WERI-Rb-1 (cell line): ENCODE measurements at regions not wholly inside any gene's neighbourhood (a gene's known extent, or its start where the extent isn't known, plus 50 kb on each side); places are given as distances from the start of the nearest gene placed in this dataset.

Experiments
- DNase-seq: peaks from one replicate; pipeline ENCODE4 v3.0.0-alpha.2; 2020
- H3K27ac ChIP-seq: fragments of 250-450 bp; sonication (Bioruptor Pico); 2 replicates; pipeline ENCODE4 v1.5.1; 2020; ENCODE audit warnings: mild to moderate bottlenecking, moderate library complexity
- H3K27me3 ChIP-seq: fragments of 250-450 bp; sonication (Bioruptor Pico); 2 replicates; pipeline ENCODE4 v1.5.1; 2021; ENCODE audit warnings: mild to moderate bottlenecking, low read depth, moderate library complexity; ENCODE audit not compliant: insufficient read depth, severe bottlenecking
- H3K36me3 ChIP-seq: fragments of 250-450 bp; sonication (Bioruptor Pico); 2 replicates; pipeline ENCODE4 v1.5.1; 2020; ENCODE audit warnings: mild to moderate bottlenecking, moderate library complexity
- H3K4me3 ChIP-seq: 2 replicates; pipeline ENCODE4 v1.5.1; 2011; ENCODE audit warnings: low read depth, mild to moderate bottlenecking, control low read depth, low read length
- H3K9me3 ChIP-seq: fragments of 250-450 bp; sonication (Bioruptor Pico); 2 replicates; pipeline ENCODE4 v1.5.1; 2021; ENCODE audit warnings: mild to moderate bottlenecking, moderate library complexity; ENCODE audit not compliant: severe bottlenecking
- TF ChIP-seq, protein P1 (sequence below): IDR thresholded peaks from 2 replicates; pipeline ENCODE4 v1.5.1; 2011; ENCODE audit warnings: low read depth, mild to moderate bottlenecking, control low read depth, inconsistent platforms, low read length

DNA sequence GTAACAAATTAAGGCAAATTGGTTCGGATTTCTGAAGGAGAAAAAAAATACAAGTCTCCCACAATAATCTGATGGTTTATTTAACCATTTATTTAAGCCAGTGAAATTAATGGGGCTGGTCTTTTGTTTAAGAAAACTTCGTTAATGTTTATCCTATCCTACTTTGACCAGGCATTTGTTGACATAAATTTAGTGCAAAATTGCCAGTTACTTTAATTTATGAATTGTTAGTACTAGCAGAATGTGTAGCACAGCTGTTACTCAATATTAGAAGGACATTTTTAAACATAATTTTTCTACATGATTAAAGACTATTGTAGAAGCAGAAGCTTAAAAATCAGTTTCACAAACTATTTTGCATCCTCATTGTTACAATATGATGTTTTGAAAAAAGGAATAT, 687.6 kb upstream of the PTBP2 start:
- TF ChIP-seq, protein P1, sequence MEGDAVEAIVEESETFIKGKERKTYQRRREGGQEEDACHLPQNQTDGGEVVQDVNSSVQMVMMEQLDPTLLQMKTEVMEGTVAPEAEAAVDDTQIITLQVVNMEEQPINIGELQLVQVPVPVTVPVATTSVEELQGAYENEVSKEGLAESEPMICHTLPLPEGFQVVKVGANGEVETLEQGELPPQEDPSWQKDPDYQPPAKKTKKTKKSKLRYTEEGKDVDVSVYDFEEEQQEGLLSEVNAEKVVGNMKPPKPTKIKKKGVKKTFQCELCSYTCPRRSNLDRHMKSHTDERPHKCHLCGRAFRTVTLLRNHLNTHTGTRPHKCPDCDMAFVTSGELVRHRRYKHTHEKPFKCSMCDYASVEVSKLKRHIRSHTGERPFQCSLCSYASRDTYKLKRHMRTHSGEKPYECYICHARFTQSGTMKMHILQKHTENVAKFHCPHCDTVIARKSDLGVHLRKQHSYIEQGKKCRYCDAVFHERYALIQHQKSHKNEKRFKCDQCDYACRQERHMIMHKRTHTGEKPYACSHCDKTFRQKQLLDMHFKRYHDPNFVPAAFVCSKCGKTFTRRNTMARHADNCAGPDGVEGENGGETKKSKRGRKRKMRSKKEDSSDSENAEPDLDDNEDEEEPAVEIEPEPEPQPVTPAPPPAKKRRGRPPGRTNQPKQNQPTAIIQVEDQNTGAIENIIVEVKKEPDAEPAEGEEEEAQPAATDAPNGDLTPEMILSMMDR, result no peak
- Histone ChIP-seq H3K36me3 (no peaks in the 10 kb centered on the region), H3K27me3 (no peaks in the 10 kb centered on the region), H3K27ac (no peak overlapping the region), H3K4me3 (no peak overlapping the region), H3K9me3 (no peaks in the 10 kb centered on the region)
- no peak for DNase-seq

DNA sequence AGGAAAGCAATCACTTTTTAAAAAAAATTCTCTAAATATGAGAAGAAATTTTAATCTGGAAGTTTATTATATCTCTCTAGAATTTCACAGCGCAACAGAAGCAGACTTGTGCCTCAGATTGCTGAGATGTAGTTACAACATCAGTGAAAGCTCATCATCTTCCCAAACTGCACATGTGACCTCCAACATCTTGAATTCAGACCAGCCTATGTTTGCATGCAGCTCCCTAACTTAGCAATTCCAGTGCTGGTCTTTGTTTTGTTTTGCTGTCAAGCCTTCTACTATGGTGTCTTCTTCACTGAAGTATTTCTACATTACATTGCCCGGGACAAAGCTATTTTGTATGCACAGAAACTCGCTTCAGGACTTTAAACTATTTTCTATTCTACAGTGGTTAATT, 684.8 kb upstream of the PTBP2 start:
- Histone ChIP-seq H3K4me3 (no peak overlapping the region), H3K9me3 (no peaks in the 10 kb centered on the region), H3K36me3 (no peaks in the 10 kb centered on the region), H3K27me3 (no peaks in the 10 kb centered on the region), H3K27ac (no peak overlapping the region)
- TF ChIP-seq, protein P1, result no peak
- DNase-seq, result no peak

DNA sequence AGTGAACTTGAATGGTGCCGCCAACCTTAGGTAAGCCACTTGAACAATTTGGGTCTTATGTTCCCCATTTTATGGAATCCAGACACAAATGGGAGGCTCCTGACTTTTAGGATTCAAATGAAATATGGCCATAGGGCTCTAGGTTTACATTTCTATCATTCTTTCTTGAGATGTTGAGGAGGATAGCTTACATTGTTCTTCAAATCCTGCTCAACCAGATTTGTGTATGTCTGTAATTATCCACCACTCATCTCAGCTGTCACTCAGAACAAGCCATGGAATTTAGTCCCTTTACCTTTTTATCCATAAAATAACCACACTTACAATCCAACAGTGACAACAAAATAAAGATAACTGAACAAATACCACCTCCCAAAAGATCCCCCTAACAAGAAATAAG, 682.9 kb upstream of the PTBP2 start:
- no peaks in the 10 kb centered on the region for H3K36me3 ChIP-seq
- DNase-seq, result no peak
- H3K27ac ChIP-seq, result no peak overlapping the region
- H3K9me3 ChIP-seq, result no peaks in the 10 kb centered on the region
- no peak overlapping the region for H3K4me3 ChIP-seq
- no peaks in the 10 kb centered on the region for H3K27me3 ChIP-seq
- TF ChIP-seq, protein P1, result no peak

DNA sequence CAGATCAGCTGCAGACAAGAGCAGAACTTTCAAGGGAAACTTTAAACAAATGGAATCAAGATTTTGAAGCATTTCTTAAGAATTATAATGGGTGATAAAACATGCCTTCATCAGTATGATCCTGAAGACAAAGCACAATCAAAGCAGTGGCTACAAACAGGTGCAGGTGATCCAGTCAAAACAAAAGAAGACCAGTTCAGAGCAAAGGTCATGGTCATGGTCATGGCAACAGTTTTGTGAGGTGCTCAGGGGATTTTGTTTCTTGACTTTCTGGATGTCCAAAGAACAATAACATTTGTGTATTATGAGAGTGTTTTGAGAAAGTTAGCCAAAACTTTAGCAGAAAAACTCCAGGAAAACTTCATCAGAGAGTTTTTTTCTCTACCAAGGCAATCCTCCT, 681.7 kb upstream of the PTBP2 start:
- TF ChIP-seq, protein P1, result no peak
- H3K27me3 ChIP-seq, result no peaks in the 10 kb centered on the region
- no peaks in the 10 kb centered on the region for H3K9me3 ChIP-seq
- no peaks in the 10 kb centered on the region for H3K36me3 ChIP-seq
- DNase-seq, result no peak
- no peak overlapping the region for H3K27ac ChIP-seq
- no peak overlapping the region for H3K4me3 ChIP-seq

DNA sequence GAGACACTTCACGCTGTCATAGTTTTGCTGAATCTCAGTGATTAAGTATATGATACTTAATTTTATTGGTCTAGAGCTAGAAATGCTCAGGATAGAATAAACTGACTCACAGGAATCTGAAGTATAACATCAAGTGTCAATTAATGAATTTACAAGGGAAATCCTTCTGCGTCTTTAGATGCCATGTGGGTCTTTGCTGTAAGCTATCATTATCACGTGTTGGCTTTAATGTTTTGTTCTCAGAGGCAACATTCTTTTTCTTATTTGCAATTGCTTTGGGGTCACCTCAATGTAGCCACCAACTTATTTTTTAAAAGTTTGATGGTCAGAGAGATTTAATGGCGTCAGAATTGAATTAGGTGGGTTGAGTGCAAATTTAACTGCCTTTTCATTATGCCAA, 680.1 kb upstream of the PTBP2 start:
- no peaks in the 10 kb centered on the region for H3K9me3 ChIP-seq
- TF ChIP-seq, protein P1, result no peak
- H3K27ac ChIP-seq, result no peak overlapping the region
- no peak overlapping the region for H3K4me3 ChIP-seq
- H3K36me3 ChIP-seq, result no peaks in the 10 kb centered on the region
- no peak for DNase-seq
- H3K27me3 ChIP-seq, result no peaks in the 10 kb centered on the region

DNA sequence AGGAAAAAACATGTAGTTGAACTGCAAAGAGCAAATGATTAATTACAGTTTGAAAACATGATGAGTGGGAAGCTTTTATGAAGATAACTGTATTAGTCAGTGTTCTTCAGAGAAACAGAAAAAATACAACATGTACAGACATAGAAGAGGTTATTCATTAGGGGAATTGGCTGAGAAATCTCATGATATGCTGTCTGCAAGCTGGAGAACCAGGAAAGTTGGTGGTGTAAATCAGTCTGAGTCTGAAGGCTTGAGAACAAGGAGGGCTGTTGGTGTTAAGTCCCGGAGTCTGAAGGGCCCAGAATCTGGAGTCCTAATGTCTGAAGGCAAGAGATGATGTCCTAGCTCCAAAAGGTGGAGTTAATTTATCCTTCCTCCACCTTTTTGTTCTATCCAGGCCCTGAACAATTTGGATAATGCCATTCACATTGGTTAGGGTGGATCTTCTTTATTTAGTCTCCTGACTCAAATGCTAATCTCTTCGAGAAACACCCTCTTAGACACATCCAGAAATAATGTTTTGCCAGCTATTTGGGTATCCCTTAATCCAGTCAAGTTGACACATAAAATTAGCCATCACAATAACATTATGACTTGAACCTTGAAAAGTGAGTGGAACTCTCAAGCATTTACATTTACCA, 672.9 kb upstream of the PTBP2 start:
- H3K4me3 ChIP-seq, result no peak overlapping the region
- TF ChIP-seq, protein P1, result no peak

More for the DNA sequence above, 672.9 kb upstream of the PTBP2 start:
- Histone ChIP-seq H3K9me3 (no peaks in the 10 kb centered on the region), H3K36me3 (no peaks in the 10 kb centered on the region), H3K27ac (no peak overlapping the region), H3K27me3 (no peaks in the 10 kb centered on the region)
- DNase-seq, result no peak
